H9 (cell line): ENCODE measurements at regions not wholly inside any gene's neighbourhood (a gene's known extent, or its start where the extent isn't known, plus 50 kb on each side); places are given as distances from the start of the nearest gene placed in this dataset.

Experiments
- DNase-seq: peaks from one replicate; pipeline ENCODE4 v3.0.0-alpha.2; 2017
- H2AFZ ChIP-seq: one replicate; pipeline ENCODE4 v1.6.1; 2013; ENCODE audit warnings: mild to moderate bottlenecking, low read length, control low read depth, moderate library complexity
- H2AK5ac ChIP-seq: 2 replicates; pipeline ENCODE4 v1.6.1; 2013; ENCODE audit warnings: low read length, control low read depth, mixed read lengths; ENCODE audit not compliant: insufficient read length
- H2BK120ac ChIP-seq: one replicate; pipeline ENCODE4 v1.6.1; 2013; ENCODE audit warnings: low read depth, mild to moderate bottlenecking, low read length, control low read depth, inconsistent platforms; ENCODE audit not compliant: poor library complexity, severe bottlenecking
- H2BK12ac ChIP-seq: 2 replicates; pipeline ENCODE4 v1.6.1; 2013; ENCODE audit warnings: low read length, control low read depth, mixed read lengths, low read depth; ENCODE audit not compliant: insufficient read length
- H2BK15ac ChIP-seq: 2 replicates; pipeline ENCODE4 v1.6.1; 2013; ENCODE audit warnings: low read depth, low read length, control low read depth
- H2BK20ac ChIP-seq: one replicate; pipeline ENCODE4 v1.6.1; 2013; ENCODE audit warnings: low read depth, mild to moderate bottlenecking, low read length, control low read depth, inconsistent platforms; ENCODE audit not compliant: poor library complexity, severe bottlenecking
- H2BK5ac ChIP-seq: 2 replicates; pipeline ENCODE4 v1.6.1; 2013; ENCODE audit warnings: low read length, control low read depth, mixed read lengths; ENCODE audit not compliant: insufficient read length
- H3K14ac ChIP-seq: 2 replicates; pipeline ENCODE4 v1.6.1; 2013; ENCODE audit warnings: low read length, control low read depth; ENCODE audit not compliant: insufficient read depth
- H3K18ac ChIP-seq: 2 replicates; pipeline ENCODE4 v1.6.1; 2013; ENCODE audit warnings: low read depth, mild to moderate bottlenecking, mixed read lengths, low read length, control low read depth; ENCODE audit not compliant: insufficient read length
- H3K23ac ChIP-seq: 2 replicates; pipeline ENCODE4 v1.6.1; 2013; ENCODE audit warnings: low read length, control low read depth, mixed read lengths, low read depth; ENCODE audit not compliant: insufficient read length
- H3K23me2 ChIP-seq: 2 replicates; pipeline ENCODE4 v1.6.1; 2013; ENCODE audit warnings: low read depth, mild to moderate bottlenecking, mixed read lengths, low read length, control low read depth; ENCODE audit not compliant: insufficient read length, poor library complexity, severe bottlenecking
- H3K27ac ChIP-seq: 2 replicates; pipeline ENCODE4 v1.5.1; 2013; ENCODE audit warnings: low read length, control low read depth, mixed read lengths, low read depth; ENCODE audit not compliant: insufficient read length
- H3K27me3 ChIP-seq: 2 replicates; pipeline ENCODE4 v1.6.1; 2013; ENCODE audit warnings: low read length, control low read depth, inconsistent platforms; ENCODE audit not compliant: insufficient read depth
- H3K4ac ChIP-seq: 2 replicates; pipeline ENCODE4 v1.6.1; 2013; ENCODE audit warnings: low read depth, mild to moderate bottlenecking, control low read depth, inconsistent platforms, low read length, moderate library complexity
- H3K4me1 ChIP-seq: 2 replicates; pipeline ENCODE4 v1.6.1; 2013; ENCODE audit warnings: low read length, control low read depth, inconsistent platforms; ENCODE audit not compliant: insufficient read depth
- H3K4me2 ChIP-seq: 2 replicates; pipeline ENCODE4 v1.6.1; 2013; ENCODE audit warnings: low read length, control low read depth, mixed read lengths; ENCODE audit not compliant: insufficient read length, insufficient read depth
- H3K56ac ChIP-seq: 2 replicates; pipeline ENCODE4 v1.6.1; 2013; ENCODE audit warnings: low read depth, mild to moderate bottlenecking, mixed read lengths, low read length, control low read depth; ENCODE audit not compliant: insufficient read length
- H3K79me1 ChIP-seq: 2 replicates; pipeline ENCODE4 v1.6.1; 2013; ENCODE audit warnings: low read depth, mild to moderate bottlenecking, moderate library complexity, low read length, control low read depth, inconsistent platforms; ENCODE audit not compliant: insufficient read depth, poor library complexity, severe bottlenecking
- H3K79me2 ChIP-seq: 2 replicates; pipeline ENCODE4 v1.6.1; 2013; ENCODE audit warnings: low read length, control low read depth, inconsistent platforms; ENCODE audit not compliant: insufficient read depth
- H3K9ac ChIP-seq: 2 replicates; pipeline ENCODE4 v1.6.1; 2013; ENCODE audit warnings: low read length, control low read depth, mixed read lengths; ENCODE audit not compliant: insufficient read length; ENCODE audit errors: extremely low read depth
- H3K9me3 ChIP-seq: one replicate; pipeline ENCODE4 v1.6.1; 2013; ENCODE audit warnings: low read depth, low read length, inconsistent platforms; ENCODE audit not compliant: control insufficient read depth
- H3T11ph ChIP-seq: one replicate; pipeline ENCODE4 v1.6.1; 2013; ENCODE audit warnings: mild to moderate bottlenecking, low read length, control low read depth, inconsistent platforms
- H4K20me1 ChIP-seq: one replicate; pipeline ENCODE4 v1.6.1; 2013; ENCODE audit not compliant: control insufficient read depth, insufficient read length, insufficient read depth
- H4K5ac ChIP-seq: 2 replicates; pipeline ENCODE4 v1.6.1; 2013; ENCODE audit warnings: low read depth, mild to moderate bottlenecking, mixed read lengths, low read length, control low read depth; ENCODE audit not compliant: insufficient read length
- H4K8ac ChIP-seq: replicated peaks from 2 replicates; pipeline ENCODE4 v1.6.1; 2013; ENCODE audit warnings: low read length, control low read depth, mixed read lengths, low read depth; ENCODE audit not compliant: insufficient read length
- H4K91ac ChIP-seq: 2 replicates; pipeline ENCODE4 v1.6.1; 2013; ENCODE audit warnings: low read depth, mild to moderate bottlenecking, moderate library complexity, mixed read lengths, low read length, control low read depth; ENCODE audit not compliant: insufficient read length
- H3K27ac Mint-ChIP-seq, 3 experiments: 2 replicates in 2 of 3; 3 replicates in 1 of 3; pipeline ENCODE4 v1.8.0; 2020 to 2021; ENCODE audit warnings: mixed read lengths in 3 of 3, mild to moderate bottlenecking in 1 of 3, moderate library complexity in 1 of 3
- H3K27me3 Mint-ChIP-seq: 2 replicates; pipeline ENCODE4 v1.8.0; 2021; ENCODE audit warnings: low read depth, mild to moderate bottlenecking, moderate library complexity, mixed read lengths
- H3K36me3 Mint-ChIP-seq, 3 experiments: 2 replicates in 2 of 3; 3 replicates in 1 of 3; pipeline ENCODE4 v1.8.0; 2020 to 2021; ENCODE audit warnings: low read depth in 3 of 3, mixed read lengths in 3 of 3; ENCODE audit not compliant: insufficient read depth in 1 of 3
- H3K4me1 Mint-ChIP-seq, 2 experiments: 2 replicates each; pipeline ENCODE4 v1.8.0; 2020; ENCODE audit warnings: mixed read lengths in 2 of 2
- H3K4me3 Mint-ChIP-seq, 2 experiments: 2 replicates in 1 of 2; 3 replicates in 1 of 2; pipeline ENCODE4 v1.8.0; 2020 to 2021; ENCODE audit warnings: mild to moderate bottlenecking in 2 of 2, mixed read lengths in 2 of 2, moderate library complexity in 1 of 2
- H3K9me3 Mint-ChIP-seq, 2 experiments: 2 replicates in 1 of 2; 3 replicates in 1 of 2; pipeline ENCODE4 v1.8.0; 2020; ENCODE audit warnings: mild to moderate bottlenecking in 2 of 2, mixed read lengths in 2 of 2, moderate library complexity in 1 of 2
- whole genome bisulfite sequencing: extraction: QIAGEN DNeasy Blood & Tissue Kit; methylation state at CpG from one replicate; pipeline ENCODE4 v1.1.7; 2013; ENCODE audit warnings: missing lambda C conversion rate, low lambda C conversion rate, mixed read lengths; ENCODE audit not compliant: insufficient read length; ENCODE audit errors: extremely low coverage; 5-methylcytosine and 5-hydroxymethylcytosine counted together
- TF ChIP-seq, protein P1 (sequence below): fragments of 200-600 bp; sonication (generic); conservative IDR thresholded peaks from 3 replicates; pipeline ENCODE4 v1.8.0; 2021; ENCODE audit warnings: antibody characterized with exemption, mild to moderate bottlenecking

GRCh38 chr6:135779213-135779612 lies 72.3 kb upstream of the PDE7B start:
- Histone ChIP-seq H2AFZ (no peak overlapping the region), H3K79me1 (no peaks in the 10 kb centered on the region), H3K23me2 (no peaks in the 10 kb centered on the region), H3K56ac (no peak overlapping the region), H4K20me1 (no peaks in the 10 kb centered on the region), H4K91ac (no peak overlapping the region), H3K27ac (no peak overlapping the region), H3K4me2 (no peak overlapping the region), H3K9me3 (no peaks in the 10 kb centered on the region), H2BK20ac (no peak overlapping the region), H3K4me1 (no peaks in the 10 kb centered on the region), H2BK12ac (no peak overlapping the region), H3K9ac (no peak overlapping the region), H3K4ac (no peak overlapping the region), H3K27me3 (no peaks in the 10 kb centered on the region), H3K79me2 (no peaks in the 10 kb centered on the region), H4K5ac (no peak overlapping the region), H3K23ac (no peak overlapping the region), H3K18ac (no peak overlapping the region), H2BK5ac (no peak overlapping the region), H2BK120ac (no peak overlapping the region), H3T11ph (no peak overlapping the region), H2AK5ac (no peak overlapping the region), H2BK15ac (no peak overlapping the region), H3K14ac (no peak overlapping the region), H4K8ac (no peak overlapping the region)
- DNase-seq = no peak
- no CpG with 5 or more reads among the region's 2 CpGs for WGBS
- Mint-ChIP-seq H3K36me3 (no peaks in the 10 kb centered on the region), H3K27ac (no peak overlapping the region), H3K9me3 (no peaks in the 10 kb centered on the region), H3K4me3 (no peak overlapping the region), H3K27me3 (peaks cover 1% of the 10 kb centered on the region; the same call in 1 of the 2 replicates), H3K4me1 (no peaks in the 10 kb centered on the region)
- TF ChIP-seq, protein P1, sequence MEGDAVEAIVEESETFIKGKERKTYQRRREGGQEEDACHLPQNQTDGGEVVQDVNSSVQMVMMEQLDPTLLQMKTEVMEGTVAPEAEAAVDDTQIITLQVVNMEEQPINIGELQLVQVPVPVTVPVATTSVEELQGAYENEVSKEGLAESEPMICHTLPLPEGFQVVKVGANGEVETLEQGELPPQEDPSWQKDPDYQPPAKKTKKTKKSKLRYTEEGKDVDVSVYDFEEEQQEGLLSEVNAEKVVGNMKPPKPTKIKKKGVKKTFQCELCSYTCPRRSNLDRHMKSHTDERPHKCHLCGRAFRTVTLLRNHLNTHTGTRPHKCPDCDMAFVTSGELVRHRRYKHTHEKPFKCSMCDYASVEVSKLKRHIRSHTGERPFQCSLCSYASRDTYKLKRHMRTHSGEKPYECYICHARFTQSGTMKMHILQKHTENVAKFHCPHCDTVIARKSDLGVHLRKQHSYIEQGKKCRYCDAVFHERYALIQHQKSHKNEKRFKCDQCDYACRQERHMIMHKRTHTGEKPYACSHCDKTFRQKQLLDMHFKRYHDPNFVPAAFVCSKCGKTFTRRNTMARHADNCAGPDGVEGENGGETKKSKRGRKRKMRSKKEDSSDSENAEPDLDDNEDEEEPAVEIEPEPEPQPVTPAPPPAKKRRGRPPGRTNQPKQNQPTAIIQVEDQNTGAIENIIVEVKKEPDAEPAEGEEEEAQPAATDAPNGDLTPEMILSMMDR = no peak
